K562 (cell line): ENCODE measurements at regions not wholly inside any gene's neighbourhood (a gene's known extent, or its start where the extent isn't known, plus 50 kb on each side); places are given as distances from the start of the nearest gene placed in this dataset.

ENCODE experiments used
- ATAC-seq: fragments of 200-7000 bp; cut with Tn5 transposase; 3 replicates; pipeline ENCODE4 v1.9.1; 2020; ENCODE audit warnings: moderate library complexity
- BruUV-seq: library from RNA; stranded (reverse); fragments of 400-500 nt; replicated peaks from 2 replicates; lab custom pipeline; 2021; lab: Mats Ljungman, UMichigan
- CTCF ChIA-PET: fragments of 300-600 bp; formaldehyde crosslinking; extraction: SDS; loops from one replicate; lab custom pipeline; 2021; ENCODE audit warnings: low intra/inter-chr PET ratio; lab: Yijun Ruan, JAX
- POLR2A ChIA-PET: fragments of 300-600, 350-650 bp; sonication (Branson Sonifier 250); formaldehyde crosslinking; extraction: SDS; loops from one replicate; lab custom pipeline; 2021; ENCODE audit warnings: antibody characterized with exemption, inconsistent platforms; lab: Yijun Ruan, JAX
- DNase-seq, 4 experiments: peaks; one replicate each; pipeline versions ENCODE4 v3.0.0 to v3.0.0-alpha.2; 2011 to 2018; ENCODE audit warnings: low spot score in 3 of 4, mixed read lengths in 3 of 4; ENCODE audit errors: extremely low read depth in 1 of 4
- FAIRE-seq: peaks from 2 replicates; lab custom pipeline; 2011; peaks lifted over from hg19 to GRCh38; lab: Jason Lieb, UNC
- H2AFZ ChIP-seq: 2 replicates; pipeline ENCODE4 v1.6.0; 2011; ENCODE audit warnings: low read depth, low read length, control low read depth, inconsistent platforms
- H3K27ac ChIP-seq: fragments of 200-600 bp; 3 replicates; pipeline ENCODE4 v1.8.0; 2011; ENCODE audit warnings: low read depth, mild to moderate bottlenecking, control low read depth, inconsistent platforms, low read length, moderate library complexity, mixed read lengths; ENCODE audit errors: extremely low read depth
- H3K27me3 ChIP-seq, 2 experiments: fragments of 300-600 bp in 1 of 2; 2 replicates in 1 of 2; 3 replicates in 1 of 2; pipeline versions ENCODE4 v1.6.0 to v1.8.0; 2011; ENCODE audit warnings: inconsistent platforms in 2 of 2, low read length in 2 of 2, mild to moderate bottlenecking in 1 of 2, mixed read lengths in 1 of 2, moderate library complexity in 1 of 2; ENCODE audit not compliant: control insufficient read depth in 2 of 2, insufficient read depth in 2 of 2
- H3K36me3 ChIP-seq: fragments of 300-600 bp; 3 replicates; pipeline ENCODE4 v1.8.0; 2011; ENCODE audit warnings: mild to moderate bottlenecking, low read length, inconsistent platforms; ENCODE audit not compliant: control insufficient read depth, insufficient read depth
- H3K4me1 ChIP-seq, 2 experiments: fragments of 200-600 bp in 1 of 2; replicated peaks in 1 of 2; 2 replicates in 1 of 2; 3 replicates in 1 of 2; pipeline versions ENCODE4 v1.5.1 to v1.8.0; 2011; ENCODE audit warnings: inconsistent platforms in 2 of 2, low read length in 2 of 2, mild to moderate bottlenecking in 1 of 2, mixed read lengths in 1 of 2, moderate library complexity in 1 of 2; ENCODE audit not compliant: control insufficient read depth in 2 of 2, insufficient read depth in 2 of 2
- H3K4me2 ChIP-seq: 2 replicates; pipeline ENCODE4 v1.6.1; 2011; ENCODE audit warnings: low read length, control low read depth, inconsistent platforms, mixed read lengths; ENCODE audit not compliant: insufficient read depth
- H3K4me3 ChIP-seq: fragments of 200-600 bp; sonication (generic), shearing (Covaris generic); 2 replicates; pipeline ENCODE4 v1.5.1; 2016; ENCODE audit warnings: control low read depth, inconsistent platforms
- H3K79me2 ChIP-seq: fragments of 200-600 bp; 3 replicates; pipeline ENCODE4 v1.8.0; 2011; ENCODE audit warnings: low read length, inconsistent platforms; ENCODE audit not compliant: control insufficient read depth, insufficient read depth
- H3K9ac ChIP-seq, 2 experiments: 2 replicates each; pipeline versions ENCODE4 v1.6.0 to v1.6.1; 2011; ENCODE audit warnings: low read depth in 2 of 2, low read length in 2 of 2, control low read depth in 1 of 2, inconsistent platforms in 1 of 2, mild to moderate bottlenecking in 1 of 2, mixed read lengths in 1 of 2; ENCODE audit not compliant: insufficient read depth in 1 of 2
- H3K9me1 ChIP-seq: one replicate; pipeline ENCODE4 v1.6.0; 2011; ENCODE audit warnings: inconsistent platforms, mild to moderate bottlenecking, low read length, moderate library complexity; ENCODE audit not compliant: control insufficient read depth, insufficient read depth
- H3K9me3 ChIP-seq: replicated peaks from 2 replicates; pipeline ENCODE4 v1.5.1; 2011; ENCODE audit warnings: low read depth, low read length, inconsistent platforms; ENCODE audit not compliant: control insufficient read depth, insufficient read depth
- H4K20me1 ChIP-seq: replicated peaks from 2 replicates; pipeline ENCODE4 v1.6.1; 2011; ENCODE audit warnings: low read length, inconsistent platforms, mixed read lengths; ENCODE audit not compliant: control insufficient read depth, insufficient read depth
- MAZ ChIP-seq, 2 experiments: fragments of 450-650 bp in 1 of 2; sonication (generic) in 1 of 2; formaldehyde crosslinking; IDR thresholded peaks in 1 of 2; conservative IDR thresholded peaks in 1 of 2; 2 replicates each; pipeline versions ENCODE4 v1.4.0 to v1.5.0; 2020; ENCODE audit warnings: mild to moderate bottlenecking in 1 of 2, missing genetic modification reagents in 1 of 2
- NFRKB ChIP-seq: fragments of 450-650 bp; IDR thresholded peaks from 2 replicates; pipeline ENCODE4 v1.6.1; 2016; ENCODE audit warnings: low read depth
- RAD21 ChIP-seq, 2 experiments: fragments of 250-450 bp in 1 of 2; fragments of 450-650 bp in 1 of 2; sonication (Bioruptor Pico) in 1 of 2; formaldehyde crosslinking in 1 of 2; IDR thresholded peaks in 1 of 2; conservative IDR thresholded peaks in 1 of 2; 2 replicates each; pipeline versions ENCODE4 v1.4.0 to v1.8.0; 2020 to 2022; ENCODE audit warnings: mild to moderate bottlenecking in 2 of 2, moderate library complexity in 1 of 2
- RBBP5 ChIP-seq: fragments of 200-600 bp; sonication (generic); IDR thresholded peaks from 2 replicates; pipeline ENCODE4 v1.6.1; 2012; ENCODE audit warnings: borderline replicate concordance, mild to moderate bottlenecking, low read length, control low read depth, inconsistent platforms; ENCODE audit not compliant: insufficient read depth, poor library complexity, severe bottlenecking
- SRF ChIP-seq, 2 experiments: fragments of 250-450, 450-650 bp in 1 of 2; sonication (Bioruptor Pico) in 1 of 2; sonication (generic) in 1 of 2; formaldehyde crosslinking; IDR thresholded peaks; 2 replicates each; pipeline versions ENCODE4 v1.5.0 to v1.5.1; 2020 to 2022; ENCODE audit warnings: mild to moderate bottlenecking in 1 of 2, missing genetic modification reagents in 1 of 2
- SRSF9 ChIP-seq: fragments of 200-400 bp; formaldehyde crosslinking; IDR thresholded peaks from 2 replicates; pipeline ENCODE4 v1.6.1; 2017; ENCODE audit warnings: low read depth, low read length, borderline replicate concordance
- YY1 ChIP-seq, 3 experiments: IDR thresholded peaks; 2 replicates each; pipeline ENCODE4 v1.6.1; 2011; ENCODE audit warnings: low read length in 2 of 3, mild to moderate bottlenecking in 2 of 3, moderate library complexity in 2 of 3, borderline replicate concordance in 1 of 3, control low read depth in 1 of 3, low read depth in 1 of 3; ENCODE audit not compliant: insufficient read depth in 3 of 3, insufficient replicate concordance in 2 of 3, control insufficient read depth in 1 of 3, insufficient read length in 1 of 3; ENCODE audit errors: extremely low read depth in 1 of 3
- ZBTB9 ChIP-seq: fragments of 450-650 bp; formaldehyde crosslinking; IDR thresholded peaks from 2 replicates; pipeline ENCODE4 v1.4.0; 2020; ENCODE audit warnings: mild to moderate bottlenecking, moderate library complexity
- ZFP91 ChIP-seq: sonication (generic); formaldehyde crosslinking; IDR thresholded peaks from 2 replicates; pipeline ENCODE4 v1.8.0; 2022; ENCODE audit warnings: mild to moderate bottlenecking, missing genetic modification reagents
- ZNF140 ChIP-seq: fragments of 250-450 bp; sonication (Bioruptor Pico); IDR thresholded peaks from 2 replicates; pipeline ENCODE4 v1.8.0; 2021; ENCODE audit warnings: moderate library complexity, mild to moderate bottlenecking, inconsistent platforms
- ZNF384 ChIP-seq: IDR thresholded peaks from 2 replicates; pipeline ENCODE4 v1.6.1; 2012; ENCODE audit warnings: low read depth, low read length, improper control_type of control experiment
- in situ Hi-C: fragments of 300-500 bp; cut with MboI; formaldehyde crosslinking; loops from 4 replicates; pipeline ENCODE4 v1.15.0; 2018; ENCODE audit warnings: inconsistent platforms, mixed read lengths
- intact Hi-C: fragments of 100-400 bp; cut with micrococcal nuclease; formaldehyde crosslinking; loops from 2 replicates; pipeline ENCODE4 v1.14.2; 2022
- TF ChIP-seq, protein P1 (sequence below): IDR thresholded peaks from 2 replicates; pipeline ENCODE4 v1.6.1; 2011; ENCODE audit warnings: borderline replicate concordance, low read depth, mild to moderate bottlenecking, moderate library complexity, low read length; ENCODE audit not compliant: insufficient read depth, poor library complexity, severe bottlenecking

DNA sequence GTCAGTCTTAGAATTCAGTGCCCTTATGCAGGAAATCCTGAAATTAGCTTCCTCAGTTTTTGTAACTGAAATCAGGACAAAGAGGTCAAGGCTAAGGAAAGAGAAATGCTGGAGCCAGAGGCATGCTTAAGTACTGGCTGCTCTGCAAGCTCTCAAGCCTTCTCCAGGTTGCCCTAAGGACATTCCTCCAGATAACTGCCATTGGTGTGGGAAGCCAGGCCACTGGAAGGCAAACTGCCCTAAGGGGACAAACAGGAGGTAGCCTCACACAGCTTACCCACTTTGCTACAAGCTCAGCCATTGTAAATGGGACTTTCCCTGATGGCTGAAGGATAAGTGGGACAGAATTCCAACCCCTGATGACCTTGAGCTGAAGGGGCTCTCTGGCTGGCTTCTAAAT is 606.9 kb upstream of the PCDH10 start:
- Histone ChIP-seq H3K4me3 (no peak overlapping the region), H2AFZ (no peak overlapping the region), H3K36me3 (no peaks in the 10 kb centered on the region), H3K4me2 (no peak overlapping the region), H3K4me1 (no peaks in the 10 kb centered on the region), H4K20me1 (no peaks in the 10 kb centered on the region), H3K27me3 (no peaks in the 10 kb centered on the region), H3K79me2 (no peaks in the 10 kb centered on the region), H3K9me1 (no peaks in the 10 kb centered on the region), H3K27ac (no peak overlapping the region), H3K9me3 (no peaks in the 10 kb centered on the region)
- in situ Hi-C loops (no loop called here), intact Hi-C loops (no loop called here)
- ChIA-PET POLR2A (no interaction called here), CTCF (no interaction called here)
- no TSS peak for BruUV-seq
- FAIRE-seq, result no peak
- TF ChIP-seq RAD21 (CRISPR knock-in tag; conservative IDR thresholded peaks at IDR 0.05 in 1 of 2, IDR thresholded peaks at IDR 0.05 in 1 of 2) (no peak), ZNF384 (no peak), SRF (CRISPR knock-in tag; IDR thresholded peaks at IDR 0.05) (no peak), ZNF140 (CRISPR knock-in tag) (no peak), ZFP91 (CRISPR knock-in tag) (no peak), NFRKB (no peak), RBBP5 (no peak), YY1 (IDR thresholded peaks at IDR 0.05; ENCODE audit: borderline replicate concordance in 1 of 3, control insufficient read depth in 1 of 3, extremely low read depth in 1 of 3, insufficient read depth in 3 of 3, insufficient read length in 1 of 3, insufficient replicate concordance in 2 of 3, low read depth in 1 of 3, low read length in 2 of 3) (no peak), SRSF9 (no peak), MAZ (CRISPR knock-in tag; conservative IDR thresholded peaks at IDR 0.05 in 1 of 2, IDR thresholded peaks at IDR 0.05 in 1 of 2) (no peak), ZBTB9 (CRISPR knock-in tag) (no peak)
- TF ChIP-seq, protein P1, sequence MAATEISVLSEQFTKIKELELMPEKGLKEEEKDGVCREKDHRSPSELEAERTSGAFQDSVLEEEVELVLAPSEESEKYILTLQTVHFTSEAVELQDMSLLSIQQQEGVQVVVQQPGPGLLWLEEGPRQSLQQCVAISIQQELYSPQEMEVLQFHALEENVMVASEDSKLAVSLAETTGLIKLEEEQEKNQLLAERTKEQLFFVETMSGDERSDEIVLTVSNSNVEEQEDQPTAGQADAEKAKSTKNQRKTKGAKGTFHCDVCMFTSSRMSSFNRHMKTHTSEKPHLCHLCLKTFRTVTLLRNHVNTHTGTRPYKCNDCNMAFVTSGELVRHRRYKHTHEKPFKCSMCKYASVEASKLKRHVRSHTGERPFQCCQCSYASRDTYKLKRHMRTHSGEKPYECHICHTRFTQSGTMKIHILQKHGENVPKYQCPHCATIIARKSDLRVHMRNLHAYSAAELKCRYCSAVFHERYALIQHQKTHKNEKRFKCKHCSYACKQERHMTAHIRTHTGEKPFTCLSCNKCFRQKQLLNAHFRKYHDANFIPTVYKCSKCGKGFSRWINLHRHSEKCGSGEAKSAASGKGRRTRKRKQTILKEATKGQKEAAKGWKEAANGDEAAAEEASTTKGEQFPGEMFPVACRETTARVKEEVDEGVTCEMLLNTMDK, result no peak
- TF ChIP-seq, all 486 proteins: peak for 0
- DNase-seq, result no peak
- ATAC-seq, result no peak
- H3K9ac ChIP-seq, result no peak overlapping the region
